ENCODE measurements at regions not wholly inside any gene's neighbourhood (a gene's known extent, or its start where the extent isn't known, plus 50 kb on each side); places are given as distances from the start of the nearest gene placed in this dataset.

- no peak for TF ChIP-seq CTCF (IDR thresholded peaks at IDR 0.05)
- TF ChIP-seq EP300 (IDR thresholded peaks at IDR 0.05), result no peak
- no peak for TF ChIP-seq POLR2A (IDR thresholded peaks at IDR 0.05)
Observed at GRCh38 chr3:20589275-20589674, 403.3 kb upstream of the SGO1 start.
